ENCODE measurements at regions not wholly inside any gene's neighbourhood (a gene's known extent, or its start where the extent isn't known, plus 50 kb on each side); places are given as distances from the start of the nearest gene placed in this dataset.

GRCh38 chr4:52269761-52270160 is 218.7 kb downstream of the SPATA18 start:
- no peak for TF ChIP-seq SUZ12 (IDR thresholded peaks at IDR 0.05; ENCODE audit: extremely low read depth, insufficient read depth, insufficient read length)
- TF ChIP-seq YY1 (IDR thresholded peaks at IDR 0.05; ENCODE audit: insufficient read depth, insufficient read length), result no peak
- TF ChIP-seq ZNF274 (IDR thresholded peaks at IDR 0.05; ENCODE audit: low read depth, low read length), result no peak
